HFF-Myc (cell line): ENCODE measurements at regions not wholly inside any gene's neighbourhood (a gene's known extent, or its start where the extent isn't known, plus 50 kb on each side); places are given as distances from the start of the nearest gene placed in this dataset.

Experiments used
- DNase-seq: peaks from one replicate; pipeline ENCODE4 v3.0.0-alpha.2; 2011; ENCODE audit warnings: low read depth; ENCODE audit errors: extremely low read depth
- H3K4me3 ChIP-seq: replicated peaks from 2 replicates; pipeline ENCODE4 v1.5.1; 2011; ENCODE audit warnings: low read depth, mild to moderate bottlenecking, control low read depth, low read length
- TF ChIP-seq, protein P1 (sequence below): IDR thresholded peaks from 2 replicates; pipeline ENCODE4 v1.5.1; 2012; ENCODE audit warnings: mild to moderate bottlenecking, low read depth, low read length, control low read depth; ENCODE audit errors: missing control alignments

DNA sequence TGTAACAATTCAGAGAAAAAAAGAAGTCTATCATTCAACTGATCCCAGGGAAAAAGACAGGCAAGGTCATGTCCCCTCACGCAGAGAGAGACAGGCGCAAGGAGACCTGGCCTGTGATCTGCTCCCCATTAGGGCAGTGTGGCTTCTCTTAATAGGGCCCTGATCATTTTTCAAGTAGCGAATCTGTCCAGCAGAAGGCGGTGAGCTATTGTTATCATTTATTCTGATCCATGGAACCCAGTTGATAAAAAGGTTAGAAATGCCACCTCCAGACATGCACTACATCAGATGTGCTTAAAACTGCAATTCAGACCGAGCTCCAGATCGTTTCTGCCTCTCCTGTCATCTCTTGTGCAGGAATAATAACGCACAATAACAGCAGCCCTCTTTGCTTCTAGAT is 1025.6 kb upstream of the PIK3C3 start:
- no peak overlapping the region for H3K4me3 ChIP-seq
- TF ChIP-seq, protein P1, sequence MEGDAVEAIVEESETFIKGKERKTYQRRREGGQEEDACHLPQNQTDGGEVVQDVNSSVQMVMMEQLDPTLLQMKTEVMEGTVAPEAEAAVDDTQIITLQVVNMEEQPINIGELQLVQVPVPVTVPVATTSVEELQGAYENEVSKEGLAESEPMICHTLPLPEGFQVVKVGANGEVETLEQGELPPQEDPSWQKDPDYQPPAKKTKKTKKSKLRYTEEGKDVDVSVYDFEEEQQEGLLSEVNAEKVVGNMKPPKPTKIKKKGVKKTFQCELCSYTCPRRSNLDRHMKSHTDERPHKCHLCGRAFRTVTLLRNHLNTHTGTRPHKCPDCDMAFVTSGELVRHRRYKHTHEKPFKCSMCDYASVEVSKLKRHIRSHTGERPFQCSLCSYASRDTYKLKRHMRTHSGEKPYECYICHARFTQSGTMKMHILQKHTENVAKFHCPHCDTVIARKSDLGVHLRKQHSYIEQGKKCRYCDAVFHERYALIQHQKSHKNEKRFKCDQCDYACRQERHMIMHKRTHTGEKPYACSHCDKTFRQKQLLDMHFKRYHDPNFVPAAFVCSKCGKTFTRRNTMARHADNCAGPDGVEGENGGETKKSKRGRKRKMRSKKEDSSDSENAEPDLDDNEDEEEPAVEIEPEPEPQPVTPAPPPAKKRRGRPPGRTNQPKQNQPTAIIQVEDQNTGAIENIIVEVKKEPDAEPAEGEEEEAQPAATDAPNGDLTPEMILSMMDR: no peak
- no peak for DNase-seq

DNA sequence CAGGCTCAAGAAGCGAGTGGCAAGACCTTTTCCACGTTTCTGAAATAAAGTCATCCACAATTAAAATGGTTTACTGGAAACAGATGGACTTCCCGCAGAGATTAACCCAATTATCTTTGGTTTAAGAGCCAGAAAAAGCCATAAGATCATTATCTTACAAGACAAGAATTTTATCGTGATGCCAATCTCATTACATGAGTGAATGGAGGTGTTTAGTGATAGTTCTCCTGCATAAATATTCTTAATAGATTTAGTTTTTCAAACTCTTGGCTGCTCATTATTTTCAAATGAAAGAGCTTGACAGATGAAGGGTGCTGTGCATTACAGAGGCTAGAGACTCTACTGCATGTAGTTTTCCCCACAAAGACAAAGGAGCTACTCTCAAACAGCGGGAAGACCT is 1028.4 kb upstream of the PIK3C3 start:
- no peak for DNase-seq
- TF ChIP-seq, protein P1: no peak
- no peak overlapping the region for H3K4me3 ChIP-seq

DNA sequence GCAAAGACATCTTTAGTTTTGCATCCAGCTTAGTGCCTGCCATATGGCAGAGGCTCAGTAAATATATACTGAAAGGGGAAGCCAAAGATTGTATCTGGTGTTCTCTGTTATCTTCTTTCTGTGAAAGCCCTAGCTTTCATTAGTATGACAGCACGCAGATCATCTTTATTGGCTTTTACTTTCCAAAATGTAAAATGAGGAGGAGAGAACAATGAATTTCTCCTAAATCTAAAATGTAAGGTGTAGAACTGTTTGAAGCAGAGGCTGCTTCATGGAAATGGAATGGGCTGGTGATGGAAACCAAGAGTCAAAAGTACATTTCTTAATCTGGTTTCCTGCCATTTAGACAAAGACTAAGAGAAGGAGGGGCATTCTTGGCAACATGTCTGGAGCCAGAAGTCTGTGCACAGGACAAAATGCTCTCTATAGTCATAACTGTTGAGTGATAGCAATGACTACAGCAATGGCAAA is 1029.9 kb upstream of the PIK3C3 start:
- no peak overlapping the region for H3K4me3 ChIP-seq
- TF ChIP-seq, protein P1: no peak
- no peak for DNase-seq

DNA sequence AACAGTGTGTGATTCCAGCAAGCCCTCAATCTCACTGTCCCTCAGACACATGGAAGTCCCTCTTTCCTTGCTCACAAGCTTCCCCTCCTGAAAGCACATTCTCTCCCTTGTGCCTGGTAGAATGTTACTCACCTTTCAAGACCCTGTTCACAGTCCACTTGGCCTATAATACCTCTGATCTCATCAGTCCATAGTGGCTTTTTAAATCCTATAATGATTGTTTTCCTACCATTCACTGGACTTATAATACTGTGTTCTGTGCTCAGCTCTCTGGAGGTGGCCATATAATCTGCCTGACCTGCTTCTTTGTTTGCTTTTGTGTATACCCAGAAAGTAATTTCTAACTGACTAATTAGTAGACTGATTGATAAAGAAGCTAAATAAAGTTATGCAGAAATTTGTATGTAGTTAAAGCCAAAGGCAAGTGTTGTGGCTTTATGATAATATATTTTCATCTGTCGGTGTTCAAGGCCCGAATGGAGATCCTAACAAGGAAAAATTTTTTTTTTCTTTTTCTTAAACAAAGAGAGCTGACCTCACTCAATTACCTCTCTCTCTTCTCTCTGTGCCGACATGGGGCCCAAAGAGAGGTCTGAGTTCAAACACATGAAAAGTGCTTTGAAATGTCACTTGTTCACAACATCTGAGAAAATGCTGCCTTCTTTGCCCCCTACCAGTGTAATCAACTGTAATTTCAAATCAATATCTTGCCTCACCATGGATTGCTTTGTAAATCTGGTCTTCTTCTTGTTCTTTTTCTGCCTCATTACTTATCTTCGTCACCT is 1033.0 kb upstream of the PIK3C3 start:
- H3K4me3 ChIP-seq: no peak overlapping the region
- DNase-seq: no peak

DNA sequence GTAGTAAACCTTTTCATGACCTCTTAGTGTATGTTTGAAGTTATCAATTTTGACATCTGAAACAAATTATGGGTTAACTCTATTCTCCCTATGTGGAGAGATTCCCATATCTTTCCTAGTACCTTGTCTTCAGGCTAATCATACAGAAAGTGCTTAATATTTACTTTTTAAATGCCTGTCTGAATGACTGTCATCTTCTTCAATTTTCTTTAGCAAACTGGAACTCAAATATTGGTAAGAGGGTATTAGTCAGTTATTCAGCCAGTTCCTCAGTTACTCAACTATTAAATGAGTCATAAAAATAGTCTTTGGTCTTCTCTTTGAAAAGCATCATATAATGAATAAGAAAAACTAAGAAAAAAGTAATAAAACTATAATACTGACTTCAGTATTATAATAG is 1038.0 kb upstream of the PIK3C3 start:
- no peak for DNase-seq
- TF ChIP-seq, protein P1: no peak
- no peak overlapping the region for H3K4me3 ChIP-seq

More for the DNA sequence above, 1033.0 kb upstream of the PIK3C3 start:
- TF ChIP-seq, protein P1: no peak

DNA sequence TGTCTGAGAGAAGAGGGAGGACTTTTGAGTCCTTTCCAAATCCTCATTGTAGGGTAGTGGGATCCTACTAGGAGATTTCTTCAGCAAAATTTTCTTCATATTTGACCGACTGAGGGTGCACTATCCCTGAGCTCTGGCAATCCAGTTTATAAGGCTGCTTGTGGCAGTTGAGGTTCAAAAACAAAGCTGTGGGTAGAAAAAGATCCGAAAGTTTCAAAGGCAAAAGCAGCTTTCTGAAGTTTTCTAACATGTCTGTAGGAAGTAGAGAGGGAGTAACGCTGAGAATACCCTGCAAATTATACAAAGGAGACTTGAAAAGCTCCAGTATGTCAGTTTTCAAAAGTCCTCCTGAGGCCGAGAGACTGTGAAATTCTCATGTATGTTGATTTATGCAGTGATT is 1039.3 kb upstream of the PIK3C3 start:
- no peak for DNase-seq
- TF ChIP-seq, protein P1: no peak
- H3K4me3 ChIP-seq: no peak overlapping the region
